ENCODE measurements at regions not wholly inside any gene's neighbourhood (a gene's known extent, or its start where the extent isn't known, plus 50 kb on each side); places are given as distances from the start of the nearest gene placed in this dataset.

GRCh38 chr4:107133965-107134653 is 98.0 kb upstream of the DKK2 start:
- TF ChIP-seq CTCF (conservative IDR thresholded peaks at IDR 0.05 in 1 of 2, IDR thresholded peaks at IDR 0.05 in 1 of 2; ENCODE audit: extremely low read depth in 1 of 2, insufficient read depth in 1 of 2, low read depth in 1 of 2, low read length in 2 of 2) (no peak), EZH2 (IDR thresholded peaks at IDR 0.05; ENCODE audit: borderline replicate concordance, low read length) (no peak)

Measured in mammary epithelial cell (primary cell).